Medulla oblongata (tissue), 1 donor: ENCODE measurements at regions not wholly inside any gene's neighbourhood (a gene's known extent, or its start where the extent isn't known, plus 50 kb on each side); places are given as distances from the start of the nearest gene placed in this dataset.

ENCODE experiments used
- DNase-seq: peaks from one replicate; pipeline ENCODE4 v3.0.0-alpha.2; 2015; ENCODE audit errors: extremely low spot score

DNA sequence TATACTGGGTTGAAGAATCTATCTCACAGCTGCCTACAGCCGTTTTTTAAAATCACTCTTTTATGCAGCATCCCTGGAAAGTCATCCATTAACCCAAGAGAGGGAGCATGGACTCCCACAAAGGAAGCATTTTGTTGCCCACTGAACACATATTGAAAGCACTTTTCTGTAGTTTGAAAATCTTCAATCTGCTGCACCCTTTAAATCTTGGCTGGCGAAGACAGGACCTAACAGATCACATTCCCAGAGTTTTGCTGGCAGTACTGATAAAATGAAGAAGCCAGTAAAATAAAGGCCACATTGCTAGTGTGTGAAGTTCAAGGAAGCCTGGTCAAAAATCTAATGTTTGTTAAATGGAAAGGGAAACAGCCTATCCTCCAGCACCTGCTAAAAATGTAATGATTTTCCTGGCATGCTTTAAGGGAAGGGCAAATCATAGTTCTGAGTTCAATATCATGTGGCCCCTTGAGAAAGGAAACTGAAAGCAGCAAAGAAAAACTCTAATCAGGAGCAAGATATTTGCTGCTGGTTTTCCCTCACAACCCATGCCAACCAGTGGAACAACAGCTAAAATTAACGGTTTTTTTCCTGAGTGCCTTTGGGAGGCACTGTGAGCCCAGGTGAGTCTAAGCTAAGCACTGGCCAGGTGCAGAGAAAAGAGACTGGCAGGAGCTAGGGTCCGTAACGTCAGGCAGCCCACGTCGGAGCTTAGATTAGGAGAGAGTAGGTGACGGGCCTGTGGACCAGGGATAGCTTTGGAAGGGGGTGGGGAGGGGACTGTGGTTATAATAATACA is 97.9 kb upstream of the PALS2 start:
- DNase-seq = no peak

DNA sequence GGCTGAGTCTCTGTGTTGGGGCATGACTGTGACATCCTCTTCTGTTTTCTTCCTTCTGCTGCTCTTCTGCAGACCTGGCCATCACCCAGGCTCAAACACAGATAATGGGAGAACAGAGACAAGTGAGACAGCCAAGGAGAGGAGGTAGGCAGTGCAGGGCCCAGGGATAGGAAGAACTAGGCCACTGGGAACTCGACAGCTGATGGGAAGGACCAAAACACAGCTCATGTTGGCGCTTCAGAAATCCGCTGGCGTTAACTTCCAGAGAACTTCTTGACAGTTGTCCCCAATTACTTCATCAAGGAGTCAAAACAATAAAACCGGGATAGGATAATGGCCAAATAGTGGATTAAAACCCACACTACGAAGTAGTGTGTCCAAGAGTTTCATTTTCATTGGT is 97.0 kb upstream of the PALS2 start:
- DNase-seq = no peak

GRCh38 chr7:24477398-24478136 is 95.7 kb upstream of the PALS2 start:
- DNase-seq = peak; percentile 44

DNA sequence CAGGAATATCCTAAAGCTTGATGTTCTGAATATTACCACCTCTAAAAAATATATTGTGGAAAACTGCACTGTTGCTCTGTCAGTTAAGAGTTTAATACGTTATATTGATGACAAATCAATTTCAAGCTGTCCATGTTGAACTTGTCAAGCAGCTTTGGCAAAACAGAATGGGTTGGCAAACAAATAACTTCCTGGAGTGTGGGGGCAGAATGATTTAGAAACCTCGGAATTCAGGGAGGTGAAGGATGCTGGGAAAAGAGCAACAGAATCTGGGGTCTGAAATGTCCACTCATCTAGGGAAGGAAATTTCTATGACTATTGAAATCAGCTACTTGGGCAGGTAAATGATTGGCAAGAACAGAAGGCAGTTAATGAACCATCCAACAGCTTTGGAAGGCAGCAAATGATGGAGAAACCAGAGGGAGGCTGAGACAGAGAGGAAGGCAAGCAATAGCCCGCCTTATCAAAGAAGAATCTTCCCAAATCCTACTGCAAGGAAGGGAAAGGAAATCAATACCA is 95.1 kb upstream of the PALS2 start:
- no peak for DNase-seq

- DNase-seq = peak; percentile 33
These were observed 92.8 kb upstream of the PALS2 start for GRCh38 chr7:24480501-24480900.

DNA sequence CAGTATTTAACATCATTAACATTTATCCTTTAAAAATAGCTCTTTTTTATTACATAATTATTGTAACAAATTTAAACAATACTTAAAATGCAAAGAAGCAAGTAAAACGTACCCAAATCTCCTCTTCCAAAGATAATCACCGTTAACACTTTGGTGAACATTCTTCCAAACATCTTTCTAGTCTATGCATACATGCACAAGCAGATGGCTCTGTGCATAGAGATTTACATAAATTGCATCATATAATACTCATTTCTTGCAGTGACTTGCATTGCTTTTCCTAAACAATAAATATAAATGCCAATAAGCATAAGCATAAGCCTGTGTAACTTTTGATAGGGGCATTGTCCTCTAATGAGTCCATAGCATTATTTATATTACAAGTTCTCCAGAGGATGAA is 89.4 kb upstream of the PALS2 start:
- DNase-seq = no peak

GRCh38 chr7:24492576-24492975 is 80.7 kb upstream of the PALS2 start:
- DNase-seq = no peak

DNA sequence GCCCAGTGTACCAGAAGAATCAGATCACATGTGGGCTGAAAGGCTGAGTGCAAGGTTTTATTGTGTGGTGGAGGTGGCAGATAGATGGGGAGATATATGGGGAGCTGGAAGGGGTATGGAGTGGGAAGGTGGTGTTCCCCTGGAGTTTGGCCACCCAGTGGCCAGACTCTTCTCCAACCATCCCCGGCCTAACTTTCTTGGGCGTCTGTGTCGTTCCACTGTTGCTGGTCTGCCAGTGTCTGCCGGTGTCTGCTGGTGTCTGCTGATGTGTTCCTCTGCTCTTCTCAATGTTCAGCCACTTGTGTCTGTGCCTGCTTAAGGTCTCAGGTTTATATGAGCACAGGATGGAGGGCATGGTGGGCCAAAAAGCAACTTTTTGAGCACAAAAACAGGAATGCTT is 78.4 kb upstream of the PALS2 start:
- DNase-seq = no peak

- no peak for DNase-seq
These were observed 77.2 kb upstream of the PALS2 start for GRCh38 chr7:24496036-24496435.

- no peak for DNase-seq
These were observed 74.8 kb upstream of the PALS2 start for GRCh38 chr7:24498439-24498838.

GRCh38 chr7:24499871-24500270 is 73.4 kb upstream of the PALS2 start:
- no peak for DNase-seq

DNA sequence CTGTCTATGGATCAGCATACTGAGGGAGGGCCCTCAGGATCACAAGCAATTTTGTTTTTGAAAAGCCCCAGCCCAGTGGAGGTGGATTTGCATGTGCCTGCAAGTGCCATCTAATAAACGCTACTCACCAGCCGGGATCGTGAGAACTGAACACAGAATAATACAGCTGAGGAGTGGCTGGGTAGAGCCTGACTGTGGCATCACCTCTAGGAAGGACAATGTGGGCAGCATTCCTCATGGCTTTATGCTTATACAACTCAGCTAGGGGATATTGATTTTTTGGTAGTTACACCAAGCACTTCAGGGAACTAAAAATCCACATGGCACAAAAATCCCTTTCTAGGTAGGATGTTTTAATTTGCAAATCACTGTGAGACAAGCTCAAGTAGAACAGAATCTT is 72.7 kb upstream of the PALS2 start:
- no peak for DNase-seq

- DNase-seq = peak; percentile 64
These were observed 72.2 kb upstream of the PALS2 start for GRCh38 chr7:24501009-24501408.

DNA sequence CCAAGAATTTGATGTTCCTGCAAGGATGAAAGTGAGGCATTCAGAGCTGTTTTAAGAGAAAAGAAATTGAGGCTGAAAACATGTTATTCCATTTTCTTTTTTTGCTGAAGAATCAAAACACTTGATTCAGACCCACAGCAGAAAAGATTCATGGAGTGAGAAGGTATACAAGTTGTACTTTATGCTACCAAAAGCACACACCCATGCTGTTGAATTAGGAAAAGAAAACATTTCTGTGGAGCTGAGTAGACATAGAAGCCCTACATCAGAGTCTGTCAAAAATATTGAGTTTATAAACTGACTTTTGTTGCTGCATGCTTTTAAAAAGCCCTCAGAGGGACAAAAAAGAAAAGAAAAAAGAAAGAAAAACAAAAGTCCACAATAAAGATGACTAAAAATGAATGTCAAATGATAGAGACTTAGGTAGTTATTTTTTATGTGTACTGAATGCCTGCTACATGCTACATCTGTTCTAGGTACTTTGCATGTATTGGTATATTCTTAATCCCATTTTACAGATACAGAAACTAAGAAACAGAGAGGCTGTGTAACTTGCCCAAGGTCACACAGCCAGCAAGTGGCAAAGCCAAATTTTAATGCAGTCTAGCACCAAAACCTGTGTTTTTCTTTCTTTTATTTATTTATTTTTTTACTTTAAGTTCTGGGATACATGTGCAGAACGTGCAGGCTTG is 71.7 kb upstream of the PALS2 start:
- DNase-seq = no peak

DNA sequence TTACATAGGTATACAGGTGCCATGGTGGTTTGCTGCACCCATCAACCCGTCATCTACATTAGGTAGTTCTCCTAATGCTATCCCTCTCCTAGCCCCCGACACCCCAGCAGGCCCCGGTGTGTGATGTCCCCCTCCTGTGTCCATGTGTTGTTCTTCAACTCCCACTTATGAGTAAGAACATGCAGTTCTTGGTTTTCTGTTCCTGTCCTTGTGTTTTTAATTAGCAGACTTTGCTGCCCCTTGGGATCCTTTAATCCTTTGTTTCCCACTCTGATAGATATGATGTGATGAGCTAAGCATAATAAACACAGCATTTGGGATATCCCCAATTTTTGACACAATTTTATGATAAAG is 71.1 kb upstream of the PALS2 start:
- no peak for DNase-seq

GRCh38 chr7:24503506-24503905 is 69.7 kb upstream of the PALS2 start:
- no peak for DNase-seq

DNA sequence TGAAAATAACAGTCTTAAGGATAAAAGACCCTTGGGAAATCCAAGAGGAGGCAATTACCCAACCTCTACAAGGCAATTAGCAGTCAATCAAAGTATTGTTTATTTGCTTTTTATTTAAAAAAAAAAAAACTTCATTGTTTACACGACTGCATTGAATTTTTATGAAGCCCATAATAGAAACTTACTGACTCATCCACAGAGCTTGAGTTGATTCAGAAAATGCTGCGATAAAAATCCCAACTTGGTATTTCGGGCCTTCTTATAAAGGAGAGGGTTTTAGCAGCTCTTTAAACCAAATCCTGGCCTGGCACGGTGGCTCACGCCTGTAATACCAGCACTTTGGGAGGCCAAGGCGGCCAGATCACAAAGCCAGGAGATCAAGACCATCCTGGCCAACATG is 69.2 kb upstream of the PALS2 start:
- no peak for DNase-seq

GRCh38 chr7:24504836-24505235 is 68.4 kb upstream of the PALS2 start:
- no peak for DNase-seq

- DNase-seq = no peak
These were observed 67.3 kb upstream of the PALS2 start for GRCh38 chr7:24505968-24506367.

DNA sequence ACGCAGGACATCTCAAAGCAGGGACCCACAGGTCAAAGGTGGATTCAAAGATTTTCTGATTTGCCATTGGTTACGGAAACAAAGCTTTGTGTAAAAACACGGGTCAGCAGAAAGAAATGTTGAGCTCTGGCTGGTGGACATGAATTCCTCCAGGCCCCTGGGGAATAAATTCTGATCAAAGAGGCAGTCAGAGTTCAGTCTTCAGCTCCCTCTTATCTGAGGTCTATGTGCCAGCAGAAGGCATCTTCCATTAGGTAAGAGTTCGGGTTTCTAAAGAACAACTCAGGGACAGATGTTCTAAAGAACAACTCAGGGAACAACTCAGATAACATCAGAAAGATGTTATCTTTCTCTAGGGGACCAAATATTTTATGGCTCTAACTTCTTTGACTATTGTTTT is 64.9 kb upstream of the PALS2 start:
- DNase-seq = no peak

- no peak for DNase-seq
These were observed 62.5 kb upstream of the PALS2 start for GRCh38 chr7:24510759-24511158.

DNA sequence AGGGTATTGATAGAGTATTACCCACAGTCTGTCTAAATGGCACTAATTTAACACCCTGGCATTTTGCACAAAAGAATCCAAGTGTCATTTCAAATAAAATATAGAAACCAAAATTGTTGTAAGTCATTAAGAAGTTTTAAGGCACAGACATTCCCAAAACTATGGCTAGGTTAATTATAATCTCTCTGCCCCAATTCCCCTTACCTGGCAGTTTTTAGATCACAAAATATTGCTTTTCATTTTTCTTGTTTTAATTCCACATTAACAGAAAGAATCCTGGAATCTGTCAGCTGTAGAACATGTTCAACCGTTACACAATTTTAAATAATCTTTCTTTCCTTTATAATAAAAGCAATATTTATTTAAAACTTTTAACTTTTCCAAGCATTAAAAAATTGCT is 56.1 kb upstream of the PALS2 start:
- no peak for DNase-seq
